ENCODE measurements at regions not wholly inside any gene's neighbourhood (a gene's known extent, or its start where the extent isn't known, plus 50 kb on each side); places are given as distances from the start of the nearest gene placed in this dataset.

DNA sequence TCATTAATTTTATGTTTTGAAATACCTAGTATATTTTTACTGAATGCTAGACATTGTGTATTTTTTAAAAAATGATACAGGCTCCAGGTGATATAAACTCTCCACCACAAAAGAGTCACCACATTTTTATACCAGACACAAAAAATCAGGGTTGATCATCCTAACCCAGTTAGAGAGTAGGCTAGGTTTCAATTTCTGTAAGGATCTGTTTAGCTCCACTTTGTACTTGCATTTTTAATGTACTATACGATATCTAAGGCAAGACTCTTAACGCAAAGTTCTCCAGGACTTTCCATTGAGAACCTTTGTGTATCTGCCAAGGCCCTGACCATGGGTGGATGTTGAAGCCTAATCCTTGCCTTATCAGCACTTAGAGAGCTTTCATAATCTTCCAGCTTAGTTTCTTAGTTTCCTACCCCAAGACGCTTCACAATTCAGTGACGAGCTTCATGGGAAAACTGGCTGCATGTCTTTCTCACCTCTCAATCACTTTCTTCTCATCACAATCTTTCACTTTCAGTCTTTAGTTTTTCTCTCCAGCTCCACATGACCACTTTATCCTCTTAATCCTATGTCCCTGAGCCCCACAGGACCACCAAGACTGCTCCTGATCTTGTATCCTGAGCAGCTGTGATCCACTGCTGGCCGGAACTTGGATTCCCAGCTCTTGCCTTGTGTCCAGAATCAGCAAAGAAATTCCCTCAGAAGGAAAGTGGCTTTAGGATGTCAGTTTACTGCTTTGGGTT is 635.8 kb downstream of the RNF144A start:
- CTCF ChIA-PET = no interaction called here
- H3K27ac ChIP-seq (ENCODE audit: low read depth, low read length, poor library complexity, severe bottlenecking) = no peak overlapping the region
- intact Hi-C loops (cut with micrococcal nuclease; ENCODE audit: unreplicated experiment) = no loop called here
- POLR2A ChIA-PET (ENCODE audit: low non-redundant PET) = no interaction called here
- no TSS peak for BruUV-seq (replicated peaks)
- H3K4me1 ChIP-seq (ENCODE audit: insufficient read depth, low read length, poor library complexity, severe bottlenecking) = no peaks in the 10 kb centered on the region
- DNase-seq (ENCODE audit: low spot score) = no peak
- H3K27me3 ChIP-seq (replicated peaks; ENCODE audit: insufficient read depth, low read depth, low read length, poor library complexity) = no peaks in the 10 kb centered on the region
- TF ChIP-seq, protein P1, sequence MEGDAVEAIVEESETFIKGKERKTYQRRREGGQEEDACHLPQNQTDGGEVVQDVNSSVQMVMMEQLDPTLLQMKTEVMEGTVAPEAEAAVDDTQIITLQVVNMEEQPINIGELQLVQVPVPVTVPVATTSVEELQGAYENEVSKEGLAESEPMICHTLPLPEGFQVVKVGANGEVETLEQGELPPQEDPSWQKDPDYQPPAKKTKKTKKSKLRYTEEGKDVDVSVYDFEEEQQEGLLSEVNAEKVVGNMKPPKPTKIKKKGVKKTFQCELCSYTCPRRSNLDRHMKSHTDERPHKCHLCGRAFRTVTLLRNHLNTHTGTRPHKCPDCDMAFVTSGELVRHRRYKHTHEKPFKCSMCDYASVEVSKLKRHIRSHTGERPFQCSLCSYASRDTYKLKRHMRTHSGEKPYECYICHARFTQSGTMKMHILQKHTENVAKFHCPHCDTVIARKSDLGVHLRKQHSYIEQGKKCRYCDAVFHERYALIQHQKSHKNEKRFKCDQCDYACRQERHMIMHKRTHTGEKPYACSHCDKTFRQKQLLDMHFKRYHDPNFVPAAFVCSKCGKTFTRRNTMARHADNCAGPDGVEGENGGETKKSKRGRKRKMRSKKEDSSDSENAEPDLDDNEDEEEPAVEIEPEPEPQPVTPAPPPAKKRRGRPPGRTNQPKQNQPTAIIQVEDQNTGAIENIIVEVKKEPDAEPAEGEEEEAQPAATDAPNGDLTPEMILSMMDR (conservative IDR thresholded peaks at IDR 0.05; ENCODE audit: low read depth, low read length) = no peak
- no peak for TF ChIP-seq EZH2 (IDR thresholded peaks at IDR 0.05; ENCODE audit: borderline replicate concordance, low read depth, low read length, poor library complexity, severe bottlenecking)
- H3K9me3 ChIP-seq (ENCODE audit: low read depth, low read length, poor library complexity, severe bottlenecking) = no peaks in the 10 kb centered on the region
- H3K36me3 ChIP-seq (ENCODE audit: insufficient read depth, low read length, poor library complexity, severe bottlenecking) = no peaks in the 10 kb centered on the region
- no peak overlapping the region for H3K4me3 ChIP-seq (ENCODE audit: low read depth, low read length, poor library complexity, severe bottlenecking)

DNA sequence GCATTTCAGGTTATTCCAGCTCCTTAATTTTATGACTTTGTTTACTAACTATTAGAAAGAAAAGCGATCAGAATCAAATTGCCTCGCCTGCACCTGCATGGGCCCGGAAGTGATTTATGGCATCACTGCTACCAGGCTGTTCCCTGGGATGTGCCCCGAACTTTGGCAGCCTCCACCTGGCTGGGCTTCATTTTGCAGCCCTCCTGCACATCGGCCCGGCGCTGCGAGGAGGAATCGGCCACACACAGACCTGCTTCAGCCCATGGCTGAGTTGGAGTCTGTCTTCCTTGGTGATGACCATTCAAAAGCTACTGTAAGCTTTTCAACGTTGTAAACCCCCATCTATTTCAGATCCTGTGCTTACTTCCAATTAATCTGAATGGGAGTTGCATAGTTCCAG is 638.0 kb downstream of the RNF144A start:
- no TSS peak for BruUV-seq (replicated peaks)
- CTCF ChIA-PET = no interaction called here

DNA sequence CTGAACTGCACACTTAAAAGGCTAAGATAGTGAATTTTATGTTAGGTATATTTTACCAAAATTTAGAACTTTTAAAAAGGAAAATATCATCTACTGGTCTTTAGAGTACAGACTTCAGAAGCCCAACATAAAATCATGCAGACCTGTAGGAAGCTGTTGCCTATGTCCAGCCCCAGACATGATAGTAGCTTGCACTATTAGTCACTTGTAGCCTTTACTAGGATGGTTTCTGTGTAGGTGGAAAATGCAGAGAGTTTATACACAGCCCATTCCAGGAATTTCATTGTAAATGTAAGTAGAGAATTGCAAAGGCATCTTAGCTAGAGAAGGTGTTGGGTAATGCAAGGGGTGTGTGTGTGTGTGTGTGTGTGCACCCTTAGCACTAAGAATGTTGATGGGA is 640.2 kb downstream of the RNF144A start:
- Histone ChIP-seq H3K9me3 (ENCODE audit: low read depth, low read length, poor library complexity, severe bottlenecking) (no peaks in the 10 kb centered on the region), H3K27me3 (replicated peaks; ENCODE audit: insufficient read depth, low read depth, low read length, poor library complexity) (no peaks in the 10 kb centered on the region), H3K4me3 (ENCODE audit: low read depth, low read length, poor library complexity, severe bottlenecking) (no peak overlapping the region), H3K27ac (ENCODE audit: low read depth, low read length, poor library complexity, severe bottlenecking) (no peak overlapping the region), H3K4me1 (ENCODE audit: insufficient read depth, low read length, poor library complexity, severe bottlenecking) (no peaks in the 10 kb centered on the region), H3K36me3 (ENCODE audit: insufficient read depth, low read length, poor library complexity, severe bottlenecking) (no peaks in the 10 kb centered on the region)
- no TSS peak for BruUV-seq (replicated peaks)
- intact Hi-C loops (cut with micrococcal nuclease; ENCODE audit: unreplicated experiment) = no loop called here
- ChIA-PET POLR2A (ENCODE audit: low non-redundant PET) (no interaction called here), CTCF (no interaction called here)
- DNase-seq (ENCODE audit: low spot score) = no peak
- TF ChIP-seq, protein P1 (conservative IDR thresholded peaks at IDR 0.05; ENCODE audit: low read depth, low read length) = no peak
- no peak for TF ChIP-seq EZH2 (IDR thresholded peaks at IDR 0.05; ENCODE audit: borderline replicate concordance, low read depth, low read length, poor library complexity, severe bottlenecking)

More for the DNA sequence above, 638.0 kb downstream of the RNF144A start:
- no peaks in the 10 kb centered on the region for H3K36me3 ChIP-seq (ENCODE audit: insufficient read depth, low read length, poor library complexity, severe bottlenecking)
- DNase-seq (ENCODE audit: low spot score) = no peak
- no peak for TF ChIP-seq EZH2 (IDR thresholded peaks at IDR 0.05; ENCODE audit: borderline replicate concordance, low read depth, low read length, poor library complexity, severe bottlenecking)
- TF ChIP-seq, protein P1 (conservative IDR thresholded peaks at IDR 0.05; ENCODE audit: low read depth, low read length) = no peak
- no peaks in the 10 kb centered on the region for H3K4me1 ChIP-seq (ENCODE audit: insufficient read depth, low read length, poor library complexity, severe bottlenecking)
- intact Hi-C loops (cut with micrococcal nuclease; ENCODE audit: unreplicated experiment) = no loop called here
- H3K4me3 ChIP-seq (ENCODE audit: low read depth, low read length, poor library complexity, severe bottlenecking) = no peak overlapping the region
- H3K9me3 ChIP-seq (ENCODE audit: low read depth, low read length, poor library complexity, severe bottlenecking) = no peaks in the 10 kb centered on the region
- H3K27ac ChIP-seq (ENCODE audit: low read depth, low read length, poor library complexity, severe bottlenecking) = no peak overlapping the region
- POLR2A ChIA-PET (ENCODE audit: low non-redundant PET) = no interaction called here
- no peaks in the 10 kb centered on the region for H3K27me3 ChIP-seq (replicated peaks; ENCODE audit: insufficient read depth, low read depth, low read length, poor library complexity)
